ENCODE measurements at regions not wholly inside any gene's neighbourhood (a gene's known extent, or its start where the extent isn't known, plus 50 kb on each side); places are given as distances from the start of the nearest gene placed in this dataset.

GRCh38 chr18:56315363-56315762 lies 323.0 kb downstream of the TXNL1 start:
- no peak overlapping the region for H2AFZ ChIP-seq (ENCODE audit: low read length)
- H3K79me2 ChIP-seq (ENCODE audit: insufficient read depth, low read length) = no peaks in the 10 kb centered on the region
- no peak overlapping the region for H3K27ac Mint-ChIP-seq
- H4K20me1 ChIP-seq (ENCODE audit: control insufficient read depth, insufficient read depth, insufficient read length) = no peaks in the 10 kb centered on the region
- no peak overlapping the region for H3K14ac ChIP-seq (ENCODE audit: insufficient read depth, low read length)
- no peaks in the 10 kb centered on the region for H3K4me1 Mint-ChIP-seq
- no peaks in the 10 kb centered on the region for H3K9me3 Mint-ChIP-seq
- no peak overlapping the region for H2BK120ac ChIP-seq (ENCODE audit: low read depth, low read length, poor library complexity, severe bottlenecking)
- H3K79me1 ChIP-seq (ENCODE audit: insufficient read depth, low read depth, low read length, poor library complexity, severe bottlenecking) = no peaks in the 10 kb centered on the region
- H3K27ac ChIP-seq (ENCODE audit: insufficient read length, low read depth, low read length) = no peak overlapping the region
- H3K27me3 ChIP-seq (ENCODE audit: insufficient read depth, low read length) = no peaks in the 10 kb centered on the region
- WGBS (ENCODE audit: extremely low coverage, insufficient read length, low lambda C conversion rate) = no CpG with 5 or more reads among the region's 1 CpG
- no peak overlapping the region for H3K4me2 ChIP-seq (ENCODE audit: insufficient read depth, insufficient read length, low read length)
- H3K27me3 Mint-ChIP-seq (ENCODE audit: low read depth) = no peaks in the 10 kb centered on the region
- H3K9ac ChIP-seq (ENCODE audit: extremely low read depth, insufficient read length, low read length) = no peak overlapping the region
- H3K4ac ChIP-seq (ENCODE audit: low read depth, low read length) = no peak overlapping the region
- no peak overlapping the region for H2BK20ac ChIP-seq (ENCODE audit: low read depth, low read length, poor library complexity, severe bottlenecking)
- H2BK15ac ChIP-seq (ENCODE audit: low read depth, low read length) = no peak overlapping the region
- no peak overlapping the region for H3T11ph ChIP-seq (ENCODE audit: low read length)
- no peaks in the 10 kb centered on the region for H3K36me3 Mint-ChIP-seq (ENCODE audit: insufficient read depth in 1 of 3, low read depth in 3 of 3)
- H3K4me1 ChIP-seq (ENCODE audit: insufficient read depth, low read length) = no peaks in the 10 kb centered on the region
- TF ChIP-seq CTCF (conservative IDR thresholded peaks at IDR 0.05) = no peak
- no peak overlapping the region for H2BK5ac ChIP-seq (ENCODE audit: insufficient read length, low read length)
- no peak overlapping the region for H3K18ac ChIP-seq (ENCODE audit: insufficient read length, low read depth, low read length)
- H2AK5ac ChIP-seq (ENCODE audit: insufficient read length, low read length) = no peak overlapping the region
- no peak overlapping the region for H4K8ac ChIP-seq (replicated peaks; ENCODE audit: insufficient read length, low read depth, low read length)
- DNase-seq = no peak
- H4K5ac ChIP-seq (ENCODE audit: insufficient read length, low read depth, low read length) = no peak overlapping the region
- no peak overlapping the region for H3K4me3 Mint-ChIP-seq
- no peak overlapping the region for H3K56ac ChIP-seq (ENCODE audit: insufficient read length, low read depth, low read length)
- H3K9me3 ChIP-seq (ENCODE audit: control insufficient read depth, low read depth, low read length) = no peaks in the 10 kb centered on the region
- no peaks in the 10 kb centered on the region for H3K23me2 ChIP-seq (ENCODE audit: insufficient read length, low read depth, low read length, poor library complexity, severe bottlenecking)
- H3K23ac ChIP-seq (ENCODE audit: insufficient read length, low read depth, low read length) = no peak overlapping the region
- H4K91ac ChIP-seq (ENCODE audit: insufficient read length, low read depth, low read length) = no peak overlapping the region
- no peak overlapping the region for H2BK12ac ChIP-seq (ENCODE audit: insufficient read length, low read depth, low read length)
